Panc1 (cell line): ENCODE measurements at regions not wholly inside any gene's neighbourhood (a gene's known extent, or its start where the extent isn't known, plus 50 kb on each side); places are given as distances from the start of the nearest gene placed in this dataset.

ENCODE experiments used
- CTCF ChIP-seq: fragments of 450-650 bp; IDR thresholded peaks from 2 replicates; pipeline ENCODE4 v1.5.1; 2017; ENCODE audit warnings: mild to moderate bottlenecking
- POLR2AphosphoS5 ChIP-seq: IDR thresholded peaks from 2 replicates; pipeline ENCODE4 v1.6.1; 2012; ENCODE audit warnings: mild to moderate bottlenecking, low read depth, low read length, moderate library complexity
- REST ChIP-seq, 2 experiments: IDR thresholded peaks; 2 replicates each; pipeline ENCODE4 v1.6.1; 2011 to 2012; ENCODE audit warnings: low read depth in 2 of 2, control low read depth in 1 of 2, low read length in 1 of 2, mild to moderate bottlenecking in 1 of 2, moderate library complexity in 1 of 2; ENCODE audit not compliant: insufficient read depth in 1 of 2
- SIN3A ChIP-seq: IDR thresholded peaks from 2 replicates; pipeline ENCODE4 v1.6.1; 2012; ENCODE audit warnings: low read depth, mild to moderate bottlenecking, low read length, moderate library complexity, borderline replicate concordance; ENCODE audit not compliant: insufficient read depth
- TCF7L2 ChIP-seq: IDR thresholded peaks from 2 replicates; pipeline ENCODE4 v1.6.1; 2011; ENCODE audit warnings: mild to moderate bottlenecking, low read depth, low read length, inconsistent platforms

GRCh38 chr5:57332361-57332760 is 150.2 kb downstream of the ACTBL2 start:
- no peak for TF ChIP-seq CTCF
- TF ChIP-seq POLR2AphosphoS5, result no peak
- TF ChIP-seq SIN3A, result no peak
- TF ChIP-seq REST (IDR thresholded peaks at IDR 0.05; ENCODE audit: insufficient read depth in 1 of 2, low read depth in 2 of 2, low read length in 1 of 2), result no peak
- no peak for TF ChIP-seq TCF7L2
